Common myeloid progenitor, CD34-positive (primary cell): ENCODE measurements at regions not wholly inside any gene's neighbourhood (a gene's known extent, or its start where the extent isn't known, plus 50 kb on each side); places are given as distances from the start of the nearest gene placed in this dataset.

Experiments
- CTCF ChIA-PET: fragments of 350-600 bp; sonication (Branson Sonifier 250); formaldehyde crosslinking; loops from one replicate; lab custom pipeline; 2021; ENCODE audit warnings: antibody characterized with exemption; lab: Charles Lee
- POLR2A ChIA-PET: fragments of 350-600 bp; sonication (Branson Sonifier 250); formaldehyde crosslinking; loops from one replicate; lab custom pipeline; 2021; ENCODE audit warnings: antibody characterized with exemption; lab: Charles Lee
- DNase-seq, 3 donors: peaks; one replicate each; pipeline versions ENCODE4 v3.0.0 to v3.0.0-alpha.2; 2013
- H3K27ac ChIP-seq, 2 experiments: 1 replicate in 1 of 2; 2 replicates in 1 of 2; pipeline ENCODE4 v1.7.0; 2013; ENCODE audit warnings: inconsistent platforms in 2 of 2, low read length in 2 of 2, mild to moderate bottlenecking in 2 of 2, low read depth in 1 of 2, moderate library complexity in 1 of 2; ENCODE audit not compliant: severe bottlenecking in 2 of 2, insufficient read depth in 1 of 2, poor library complexity in 1 of 2
- H3K27me3 ChIP-seq, 5 experiments: replicated peaks in 2 of 5; 1 replicate in 3 of 5; 2 replicates in 2 of 5; pipeline versions ENCODE4 v1.6.1 to v1.7.0; 2013; ENCODE audit warnings: low read length in 4 of 5, mild to moderate bottlenecking in 2 of 5, moderate library complexity in 2 of 5, inconsistent platforms in 1 of 5; ENCODE audit not compliant: insufficient read depth in 5 of 5, control insufficient read depth in 4 of 5
- H3K36me3 ChIP-seq, 4 experiments: 1 replicate in 2 of 4; 2 replicates in 2 of 4; pipeline versions ENCODE4 v1.6.1 to v1.7.0; 2013; ENCODE audit warnings: low read length in 3 of 4, control low read depth in 1 of 4, mild to moderate bottlenecking in 1 of 4; ENCODE audit not compliant: control insufficient read depth in 4 of 4, insufficient read depth in 4 of 4
- H3K4me1 ChIP-seq, 4 experiments: 1 replicate in 3 of 4; 2 replicates in 1 of 4; pipeline versions ENCODE4 v1.6.1 to v1.7.1; 2013; ENCODE audit warnings: low read length in 3 of 4, mild to moderate bottlenecking in 3 of 4, control low read depth in 1 of 4, inconsistent platforms in 1 of 4, moderate library complexity in 1 of 4; ENCODE audit not compliant: control insufficient read depth in 4 of 4, insufficient read depth in 4 of 4; ENCODE audit errors: control extremely low read depth in 1 of 4
- H3K4me3 ChIP-seq, 7 experiments: 1 replicate in 4 of 7; 2 replicates in 3 of 7; pipeline versions ENCODE4 v1.5.1 to v1.7.0; 2013; ENCODE audit warnings: mild to moderate bottlenecking in 7 of 7, low read length in 6 of 7, moderate library complexity in 6 of 7, inconsistent platforms in 2 of 7, low read depth in 2 of 7, control low read depth in 1 of 7; ENCODE audit not compliant: insufficient read depth in 4 of 7, control insufficient read depth in 1 of 7; ENCODE audit errors: extremely low read depth in 1 of 7
- H3K9me3 ChIP-seq, 5 experiments: 1 replicate in 4 of 5; 2 replicates in 1 of 5; pipeline versions ENCODE4 v1.6.1 to v1.7.1; 2013; ENCODE audit warnings: low read length in 4 of 5, mild to moderate bottlenecking in 2 of 5, inconsistent platforms in 1 of 5, low read depth in 1 of 5, moderate library complexity in 1 of 5; ENCODE audit not compliant: control insufficient read depth in 4 of 5, insufficient read depth in 2 of 5; ENCODE audit errors: control extremely low read depth in 1 of 5
- WGBS: methylation state at CpG from one replicate; pipeline ENCODE4 v1.1.5; 2013; ENCODE audit not compliant: insufficient coverage; 5-methylcytosine and 5-hydroxymethylcytosine counted together

DNA sequence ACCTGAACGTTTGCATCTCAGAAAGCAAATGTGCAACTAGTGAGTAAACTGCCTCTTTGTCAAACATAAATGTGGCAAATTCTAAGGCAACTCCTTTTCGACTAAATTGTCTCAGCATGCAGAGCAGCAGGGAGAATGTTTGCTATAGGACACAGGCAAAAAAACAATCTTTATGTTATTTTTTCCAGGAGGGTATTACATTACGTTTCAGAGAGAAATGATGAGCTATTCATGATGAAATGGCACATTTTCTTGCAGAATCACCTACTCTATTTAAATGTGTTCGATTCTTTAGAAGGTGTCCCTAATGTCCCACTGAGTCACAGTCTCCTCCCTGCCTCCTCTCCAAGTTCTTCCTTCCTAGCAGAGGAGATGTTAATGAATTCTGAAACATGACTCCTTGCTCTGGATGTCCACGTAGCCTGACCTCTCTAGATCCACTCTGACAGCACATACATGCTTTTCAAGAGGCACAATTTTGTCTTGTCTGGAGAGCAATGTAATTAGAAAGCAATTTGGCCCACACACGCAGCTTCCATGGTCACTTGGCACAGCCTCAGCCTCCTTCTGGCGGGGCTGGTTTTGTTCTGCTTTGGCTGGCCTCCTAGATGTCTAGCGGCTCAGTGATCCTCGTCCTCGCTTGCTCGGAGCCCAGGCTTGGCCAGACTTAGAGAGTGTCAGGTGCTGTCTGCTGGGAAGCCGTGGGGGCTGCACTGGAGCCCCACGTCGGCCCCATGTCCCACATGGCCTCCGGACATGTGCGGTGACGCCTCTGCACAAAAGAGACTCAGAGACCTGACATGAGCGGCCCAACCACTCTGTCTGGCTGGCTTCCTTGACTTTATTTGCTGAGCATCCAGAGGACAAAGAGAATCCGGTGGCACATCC is 125.7 kb upstream of the ZNF438 start:
- no peaks in the 10 kb centered on the region for H3K36me3 ChIP-seq
- H3K27ac ChIP-seq, result no peak overlapping the region
- H3K4me3 ChIP-seq, result no peak overlapping the region
- H3K9me3 ChIP-seq, result peaks cover 0 to 8% (median 0%) of the 10 kb centered on the region in 5 experiments
- no peaks in the 10 kb centered on the region for H3K27me3 ChIP-seq
- DNase-seq, result no peak
- CTCF ChIA-PET, result no interaction called here
- WGBS, result 98% methylated on average over 14 of the region's 19 CpGs
- POLR2A ChIA-PET, result no interaction called here
- no peaks in the 10 kb centered on the region for H3K4me1 ChIP-seq

DNA sequence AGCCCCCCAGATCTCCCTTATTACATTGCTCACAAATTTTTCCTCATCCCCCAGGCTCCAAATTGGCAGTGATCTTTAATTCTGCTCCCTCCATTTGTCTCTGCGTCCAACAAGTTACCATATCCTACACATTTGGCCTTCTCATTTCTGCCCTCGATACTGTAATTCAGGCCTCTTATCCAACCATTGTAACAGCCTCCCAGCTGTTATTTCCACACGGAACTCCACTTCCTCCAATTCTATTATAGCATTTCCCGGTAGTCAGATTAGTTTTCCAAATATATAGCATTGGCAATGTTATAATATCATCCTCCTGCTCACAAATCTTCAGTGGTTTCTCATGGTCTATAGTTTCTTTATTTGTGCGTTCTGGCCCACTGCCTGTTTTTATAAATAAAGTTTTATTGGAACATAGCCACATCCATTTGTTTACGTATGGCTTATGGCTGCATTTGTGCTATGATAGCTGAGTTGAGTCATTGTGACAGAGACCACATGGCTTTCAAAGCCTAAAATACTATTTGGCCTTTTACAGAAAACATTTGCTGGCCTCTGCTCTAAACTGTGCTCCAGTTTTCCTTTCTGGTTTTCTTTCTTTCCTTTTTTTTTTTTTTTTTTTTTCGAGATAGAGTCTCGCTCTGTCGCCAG is 126.5 kb upstream of the ZNF438 start:
- H3K4me3 ChIP-seq, result no peak overlapping the region
- 90% methylated on average over 6 of the region's 9 CpGs for WGBS
- ChIA-PET CTCF (no interaction called here), POLR2A (no interaction called here)
- H3K27ac ChIP-seq, result no peak overlapping the region
- H3K4me1 ChIP-seq, result no peaks in the 10 kb centered on the region
- H3K36me3 ChIP-seq, result no peaks in the 10 kb centered on the region
- DNase-seq, result no peak
- no peaks in the 10 kb centered on the region for H3K27me3 ChIP-seq
- peaks cover 0 to 8% (median 0%) of the 10 kb centered on the region in 5 experiments for H3K9me3 ChIP-seq

GRCh38 chr10:31166606-31167005 is 134.9 kb upstream of the ZNF438 start:
- ChIA-PET CTCF (no interaction called here), POLR2A (no interaction called here)
- H3K9me3 ChIP-seq, result peaks cover 0 to 11% (median 8%) of the 10 kb centered on the region in 5 experiments
- DNase-seq, result no peak
- H3K27ac ChIP-seq, result no peak overlapping the region
- H3K27me3 ChIP-seq, result no peaks in the 10 kb centered on the region
- no peaks in the 10 kb centered on the region for H3K36me3 ChIP-seq
- no peaks in the 10 kb centered on the region for H3K4me1 ChIP-seq
- WGBS, result no CpG with 5 or more reads among the region's 3 CpGs
- H3K4me3 ChIP-seq, result no peak overlapping the region

GRCh38 chr10:31170636-31171035 is 139.0 kb upstream of the ZNF438 start:
- WGBS, result 95% methylated on average over 4 of the region's 4 CpGs
- POLR2A ChIA-PET, result interaction anchor here (0.6 kb wide), 1 partner anchor 19 kb away, joined by 3 read pairs; no protein-coding TSS in a partner anchor
- Histone ChIP-seq H3K27ac (no peak overlapping the region), H3K4me3 (no peak overlapping the region), H3K36me3 (no peaks in the 10 kb centered on the region), H3K27me3 (no peaks in the 10 kb centered on the region), H3K4me1 (no peaks in the 10 kb centered on the region), H3K9me3 (peaks cover 4 to 21% (median 10%) of the 10 kb centered on the region in 5 experiments)
- DNase-seq, result no peak
- CTCF ChIA-PET, result interaction anchor here (1.0 kb wide), 1 partner anchor 9 kb away, joined by 3 read pairs; no protein-coding TSS in a partner anchor

DNA sequence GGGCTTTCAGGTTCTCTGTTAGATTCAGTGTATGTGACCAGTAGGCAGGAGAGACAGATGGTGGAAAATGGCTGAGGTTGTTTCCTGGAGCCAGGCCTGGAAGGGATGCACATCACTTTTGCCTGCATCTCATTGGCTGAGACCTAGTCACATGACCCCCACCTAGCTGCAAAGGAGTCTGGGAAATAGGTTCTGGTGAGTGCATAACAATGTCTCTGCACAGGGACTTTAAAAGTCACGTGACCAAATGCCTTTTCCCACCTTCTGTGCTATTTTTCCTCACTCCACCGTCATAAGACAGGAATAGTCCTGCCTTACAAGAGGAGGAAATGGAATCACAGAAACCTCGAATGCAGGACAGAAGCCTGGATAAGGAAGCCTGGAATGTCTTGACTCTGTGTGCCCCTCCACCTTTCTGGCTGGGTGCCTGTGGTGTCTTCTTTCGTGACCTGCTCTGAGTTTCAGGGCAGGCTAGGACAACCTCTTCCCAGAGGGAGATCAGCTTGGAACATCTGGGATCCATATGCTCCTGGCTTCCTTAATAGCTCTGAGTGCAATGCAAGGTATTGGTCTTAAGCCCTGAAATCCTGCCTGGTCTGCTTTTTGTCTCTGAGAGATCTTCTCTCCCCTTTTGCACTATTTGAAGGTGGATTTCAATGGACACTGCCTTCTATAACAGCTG is 139.9 kb upstream of the ZNF438 start:
- peaks cover 5 to 25% (median 10%) of the 10 kb centered on the region in 5 experiments for H3K9me3 ChIP-seq
- DNase-seq, result no peak
- H3K4me3 ChIP-seq, result no peak overlapping the region
- no peak overlapping the region for H3K27ac ChIP-seq
- H3K4me1 ChIP-seq, result no peaks in the 10 kb centered on the region
- ChIA-PET POLR2A (no interaction called here), CTCF (interaction anchor here (1.0 kb wide), 1 partner anchor 8 kb away, joined by 3 read pairs; no protein-coding TSS in a partner anchor)
- no peaks in the 10 kb centered on the region for H3K27me3 ChIP-seq
- 96% methylated on average over 4 of the region's 4 CpGs for WGBS
- no peaks in the 10 kb centered on the region for H3K36me3 ChIP-seq

- 100% methylated on average over 1 of the region's 1 CpG for WGBS
- no peak overlapping the region for H3K27ac ChIP-seq
- ChIA-PET POLR2A (no interaction called here), CTCF (no interaction called here)
- no peaks in the 10 kb centered on the region for H3K4me1 ChIP-seq
- H3K9me3 ChIP-seq, result peaks cover 5 to 25% (median 10%) of the 10 kb centered on the region in 5 experiments
- no peaks in the 10 kb centered on the region for H3K27me3 ChIP-seq
- no peak for DNase-seq
- no peaks in the 10 kb centered on the region for H3K36me3 ChIP-seq
- H3K4me3 ChIP-seq, result no peak overlapping the region
These were observed 141.3 kb upstream of the ZNF438 start for GRCh38 chr10:31172925-31173324.
